K562 (cell line): ENCODE measurements at regions not wholly inside any gene's neighbourhood (a gene's known extent, or its start where the extent isn't known, plus 50 kb on each side); places are given as distances from the start of the nearest gene placed in this dataset.
A peak's percentile ranks its signal among the peaks of the same experiment; 100 is the strongest.

Experiments used
- ATAC-seq: fragments of 200-7000 bp; cut with Tn5 transposase; 3 replicates; pipeline ENCODE4 v1.9.1; 2020; ENCODE audit warnings: moderate library complexity
- BruUV-seq: library from RNA; stranded (reverse); fragments of 400-500 nt; replicated peaks from 2 replicates; lab custom pipeline; 2021; lab: Mats Ljungman, UMichigan
- CTCF ChIA-PET: fragments of 300-600 bp; formaldehyde crosslinking; extraction: SDS; loops from one replicate; lab custom pipeline; 2021; ENCODE audit warnings: low intra/inter-chr PET ratio; lab: Yijun Ruan, JAX
- POLR2A ChIA-PET: fragments of 300-600, 350-650 bp; sonication (Branson Sonifier 250); formaldehyde crosslinking; extraction: SDS; loops from one replicate; lab custom pipeline; 2021; ENCODE audit warnings: antibody characterized with exemption, inconsistent platforms; lab: Yijun Ruan, JAX
- DNase-seq, 4 experiments: peaks; one replicate each; pipeline versions ENCODE4 v3.0.0 to v3.0.0-alpha.2; 2011 to 2018; ENCODE audit warnings: low spot score in 3 of 4, mixed read lengths in 3 of 4; ENCODE audit errors: extremely low read depth in 1 of 4
- FAIRE-seq: peaks from 2 replicates; lab custom pipeline; 2011; peaks lifted over from hg19 to GRCh38; lab: Jason Lieb, UNC
- H2AFZ ChIP-seq: 2 replicates; pipeline ENCODE4 v1.6.0; 2011; ENCODE audit warnings: low read depth, low read length, control low read depth, inconsistent platforms
- H3K27ac ChIP-seq: fragments of 200-600 bp; 3 replicates; pipeline ENCODE4 v1.8.0; 2011; ENCODE audit warnings: low read depth, mild to moderate bottlenecking, control low read depth, inconsistent platforms, low read length, moderate library complexity, mixed read lengths; ENCODE audit errors: extremely low read depth
- H3K27me3 ChIP-seq, 2 experiments: fragments of 300-600 bp in 1 of 2; 2 replicates in 1 of 2; 3 replicates in 1 of 2; pipeline versions ENCODE4 v1.6.0 to v1.8.0; 2011; ENCODE audit warnings: inconsistent platforms in 2 of 2, low read length in 2 of 2, mild to moderate bottlenecking in 1 of 2, mixed read lengths in 1 of 2, moderate library complexity in 1 of 2; ENCODE audit not compliant: control insufficient read depth in 2 of 2, insufficient read depth in 2 of 2
- H3K36me3 ChIP-seq: fragments of 300-600 bp; 3 replicates; pipeline ENCODE4 v1.8.0; 2011; ENCODE audit warnings: mild to moderate bottlenecking, low read length, inconsistent platforms; ENCODE audit not compliant: control insufficient read depth, insufficient read depth
- H3K4me1 ChIP-seq, 2 experiments: fragments of 200-600 bp in 1 of 2; replicated peaks in 1 of 2; 2 replicates in 1 of 2; 3 replicates in 1 of 2; pipeline versions ENCODE4 v1.5.1 to v1.8.0; 2011; ENCODE audit warnings: inconsistent platforms in 2 of 2, low read length in 2 of 2, mild to moderate bottlenecking in 1 of 2, mixed read lengths in 1 of 2, moderate library complexity in 1 of 2; ENCODE audit not compliant: control insufficient read depth in 2 of 2, insufficient read depth in 2 of 2
- H3K4me2 ChIP-seq: 2 replicates; pipeline ENCODE4 v1.6.1; 2011; ENCODE audit warnings: low read length, control low read depth, inconsistent platforms, mixed read lengths; ENCODE audit not compliant: insufficient read depth
- H3K4me3 ChIP-seq: fragments of 200-600 bp; sonication (generic), shearing (Covaris generic); 2 replicates; pipeline ENCODE4 v1.5.1; 2016; ENCODE audit warnings: control low read depth, inconsistent platforms
- H3K79me2 ChIP-seq: fragments of 200-600 bp; 3 replicates; pipeline ENCODE4 v1.8.0; 2011; ENCODE audit warnings: low read length, inconsistent platforms; ENCODE audit not compliant: control insufficient read depth, insufficient read depth
- H3K9ac ChIP-seq, 2 experiments: 2 replicates each; pipeline versions ENCODE4 v1.6.0 to v1.6.1; 2011; ENCODE audit warnings: low read depth in 2 of 2, low read length in 2 of 2, control low read depth in 1 of 2, inconsistent platforms in 1 of 2, mild to moderate bottlenecking in 1 of 2, mixed read lengths in 1 of 2; ENCODE audit not compliant: insufficient read depth in 1 of 2
- H3K9me1 ChIP-seq: one replicate; pipeline ENCODE4 v1.6.0; 2011; ENCODE audit warnings: inconsistent platforms, mild to moderate bottlenecking, low read length, moderate library complexity; ENCODE audit not compliant: control insufficient read depth, insufficient read depth
- H3K9me3 ChIP-seq: replicated peaks from 2 replicates; pipeline ENCODE4 v1.5.1; 2011; ENCODE audit warnings: low read depth, low read length, inconsistent platforms; ENCODE audit not compliant: control insufficient read depth, insufficient read depth
- H4K20me1 ChIP-seq: replicated peaks from 2 replicates; pipeline ENCODE4 v1.6.1; 2011; ENCODE audit warnings: low read length, inconsistent platforms, mixed read lengths; ENCODE audit not compliant: control insufficient read depth, insufficient read depth
- HDAC1 ChIP-seq, 2 experiments: fragments of 450-650 bp; IDR thresholded peaks; 2 replicates each; pipeline ENCODE4 v1.6.1; 2016 to 2017; ENCODE audit warnings: inconsistent platforms in 1 of 2, mild to moderate bottlenecking in 1 of 2, moderate library complexity in 1 of 2
- PHB2 ChIP-seq: fragments of 450-650 bp; IDR thresholded peaks from 2 replicates; pipeline ENCODE4 v1.6.1; 2017; ENCODE audit warnings: low read depth
- PPARD ChIP-seq: fragments of 250-450 bp; sonication (Bioruptor Pico); IDR thresholded peaks from 2 replicates; pipeline ENCODE4 v1.8.0; 2022; ENCODE audit warnings: inconsistent platforms, mild to moderate bottlenecking, moderate library complexity
- TAL1 ChIP-seq: fragments of 450-650 bp; IDR thresholded peaks from 2 replicates; pipeline ENCODE4 v1.6.1; 2016; ENCODE audit warnings: mild to moderate bottlenecking
- WGBS: fragments of 100-300 bp; shearing (Covaris generic); methylation state at CpG from one replicate; pipeline ENCODE4 v1.1.6; 2016; ENCODE audit warnings: low coverage, mixed read lengths; ENCODE audit not compliant: insufficient coverage; ENCODE audit errors: missing lambda C conversion rate; 5-methylcytosine and 5-hydroxymethylcytosine counted together
- in situ Hi-C: fragments of 300-500 bp; cut with MboI; formaldehyde crosslinking; loops from 4 replicates; pipeline ENCODE4 v1.15.0; 2018; ENCODE audit warnings: inconsistent platforms, mixed read lengths
- intact Hi-C: fragments of 100-400 bp; cut with micrococcal nuclease; formaldehyde crosslinking; loops from 2 replicates; pipeline ENCODE4 v1.14.2; 2022
- TF ChIP-seq, protein P1 (sequence below), 3 experiments: fragments of 200-800 bp in 1 of 3; fragments of 250-450 bp in 1 of 3; fragments of 450-650 bp in 1 of 3; sonication (Bioruptor Pico) in 1 of 3; sonication (Bioruptor generic) in 1 of 3; formaldehyde crosslinking in 1 of 3; IDR thresholded peaks; 2 replicates each; pipeline versions ENCODE4 v1.6.1 to v1.8.0; 2016 to 2022; ENCODE audit warnings: mild to moderate bottlenecking in 2 of 3, missing genetic modification characterization in 2 of 3, missing compliant biosample characterization in 1 of 3, moderate library complexity in 1 of 3
- TF ChIP-seq, protein P2 (sequence below): fragments of 450-650 bp; formaldehyde crosslinking; IDR thresholded peaks from 2 replicates; pipeline ENCODE4 v1.4.0; 2020; ENCODE audit warnings: mild to moderate bottlenecking, moderate library complexity

GRCh38 chr20:48358176-48359054 is 469.4 kb downstream of the PREX1 start:
- no peak for TF ChIP-seq TAL1
- TF ChIP-seq PPARD (CRISPR knock-in tag): no peak
- TF ChIP-seq, protein P1, sequence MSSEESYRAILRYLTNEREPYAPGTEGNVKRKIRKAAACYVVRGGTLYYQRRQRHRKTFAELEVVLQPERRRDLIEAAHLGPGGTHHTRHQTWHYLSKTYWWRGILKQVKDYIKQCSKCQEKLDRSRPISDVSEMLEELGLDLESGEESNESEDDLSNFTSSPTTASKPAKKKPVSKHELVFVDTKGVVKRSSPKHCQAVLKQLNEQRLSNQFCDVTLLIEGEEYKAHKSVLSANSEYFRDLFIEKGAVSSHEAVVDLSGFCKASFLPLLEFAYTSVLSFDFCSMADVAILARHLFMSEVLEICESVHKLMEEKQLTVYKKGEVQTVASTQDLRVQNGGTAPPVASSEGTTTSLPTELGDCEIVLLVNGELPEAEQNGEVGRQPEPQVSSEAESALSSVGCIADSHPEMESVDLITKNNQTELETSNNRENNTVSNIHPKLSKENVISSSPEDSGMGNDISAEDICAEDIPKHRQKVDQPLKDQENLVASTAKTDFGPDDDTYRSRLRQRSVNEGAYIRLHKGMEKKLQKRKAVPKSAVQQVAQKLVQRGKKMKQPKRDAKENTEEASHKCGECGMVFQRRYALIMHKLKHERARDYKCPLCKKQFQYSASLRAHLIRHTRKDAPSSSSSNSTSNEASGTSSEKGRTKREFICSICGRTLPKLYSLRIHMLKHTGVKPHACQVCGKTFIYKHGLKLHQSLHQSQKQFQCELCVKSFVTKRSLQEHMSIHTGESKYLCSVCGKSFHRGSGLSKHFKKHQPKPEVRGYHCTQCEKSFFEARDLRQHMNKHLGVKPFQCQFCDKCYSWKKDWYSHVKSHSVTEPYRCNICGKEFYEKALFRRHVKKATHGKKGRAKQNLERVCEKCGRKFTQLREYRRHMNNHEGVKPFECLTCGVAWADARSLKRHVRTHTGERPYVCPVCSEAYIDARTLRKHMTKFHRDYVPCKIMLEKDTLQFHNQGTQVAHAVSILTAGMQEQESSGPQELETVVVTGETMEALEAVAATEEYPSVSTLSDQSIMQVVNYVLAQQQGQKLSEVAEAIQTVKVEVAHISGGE (CRISPR knock-in tag; IDR thresholded peaks at IDR 0.05): peak in 1 of 3 experiments; percentile 56; a peak in 1 of 6 replicates
- no peak for TF ChIP-seq PHB2
- TF ChIP-seq, protein P2, sequence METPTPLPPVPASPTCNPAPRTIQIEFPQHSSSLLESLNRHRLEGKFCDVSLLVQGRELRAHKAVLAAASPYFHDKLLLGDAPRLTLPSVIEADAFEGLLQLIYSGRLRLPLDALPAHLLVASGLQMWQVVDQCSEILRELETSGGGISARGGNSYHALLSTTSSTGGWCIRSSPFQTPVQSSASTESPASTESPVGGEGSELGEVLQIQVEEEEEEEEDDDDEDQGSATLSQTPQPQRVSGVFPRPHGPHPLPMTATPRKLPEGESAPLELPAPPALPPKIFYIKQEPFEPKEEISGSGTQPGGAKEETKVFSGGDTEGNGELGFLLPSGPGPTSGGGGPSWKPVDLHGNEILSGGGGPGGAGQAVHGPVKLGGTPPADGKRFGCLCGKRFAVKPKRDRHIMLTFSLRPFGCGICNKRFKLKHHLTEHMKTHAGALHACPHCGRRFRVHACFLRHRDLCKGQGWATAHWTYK: no peak
- TF ChIP-seq HDAC1 (IDR thresholded peaks at IDR 0.05): no peak
- H3K9me1 ChIP-seq: no peaks in the 10 kb centered on the region
- in situ Hi-C loops: no loop called here
- no peak overlapping the region for H3K27ac ChIP-seq
- H4K20me1 ChIP-seq: no peaks in the 10 kb centered on the region; the same call in 1 of the 2 replicates
- H3K9ac ChIP-seq: no peak overlapping the region
- CTCF ChIA-PET: no interaction called here
- FAIRE-seq (no peak), ATAC-seq (no peak), DNase-seq (no peak)
- BruUV-seq: no TSS peak
- H3K36me3 ChIP-seq: no peaks in the 10 kb centered on the region
- no peaks in the 10 kb centered on the region for H3K9me3 ChIP-seq
- intact Hi-C loops: no loop called here
- H2AFZ ChIP-seq: no peak overlapping the region
- POLR2A ChIA-PET: no interaction called here
- H3K4me1 ChIP-seq: no peaks in the 10 kb centered on the region
- H3K4me3 ChIP-seq: no peak overlapping the region
- H3K4me2 ChIP-seq: no peak overlapping the region
- 0% methylated on average over 9 of the region's 11 CpGs for WGBS
- H3K27me3 ChIP-seq: peaks cover 0 to 3% of the 10 kb centered on the region in 2 experiments; a peak in 1 of 5 replicates
- H3K79me2 ChIP-seq: no peaks in the 10 kb centered on the region
